ENCODE measurements at regions not wholly inside any gene's neighbourhood (a gene's known extent, or its start where the extent isn't known, plus 50 kb on each side); places are given as distances from the start of the nearest gene placed in this dataset.

GRCh38 chr3:76687019-76687418 is 352.9 kb upstream of the ROBO2 start:
- TF ChIP-seq, protein P1, sequence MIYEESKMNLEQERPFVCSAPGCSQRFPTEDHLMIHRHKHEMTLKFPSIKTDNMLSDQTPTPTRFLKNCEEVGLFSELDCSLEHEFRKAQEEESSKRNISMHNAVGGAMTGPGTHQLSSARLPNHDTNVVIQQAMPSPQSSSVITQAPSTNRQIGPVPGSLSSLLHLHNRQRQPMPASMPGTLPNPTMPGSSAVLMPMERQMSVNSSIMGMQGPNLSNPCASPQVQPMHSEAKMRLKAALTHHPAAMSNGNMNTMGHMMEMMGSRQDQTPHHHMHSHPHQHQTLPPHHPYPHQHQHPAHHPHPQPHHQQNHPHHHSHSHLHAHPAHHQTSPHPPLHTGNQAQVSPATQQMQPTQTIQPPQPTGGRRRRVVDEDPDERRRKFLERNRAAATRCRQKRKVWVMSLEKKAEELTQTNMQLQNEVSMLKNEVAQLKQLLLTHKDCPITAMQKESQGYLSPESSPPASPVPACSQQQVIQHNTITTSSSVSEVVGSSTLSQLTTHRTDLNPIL (CRISPR knock-in tag; IDR thresholded peaks at IDR 0.05; ENCODE audit: low read depth), result no peak
- TF ChIP-seq GLIS3 (CRISPR knock-in tag; IDR thresholded peaks at IDR 0.05), result no peak
- no peak for TF ChIP-seq PATZ1 (CRISPR knock-in tag; IDR thresholded peaks at IDR 0.05; ENCODE audit: borderline replicate concordance)
- TF ChIP-seq ZNF565 (CRISPR knock-in tag; conservative IDR thresholded peaks at IDR 0.05; ENCODE audit: low read depth), result no peak

Measured in SK-N-SH treated with all-trans-retinoic acid at 6 μM for 48 hours (cell line).